Liver (tissue), 8 donors: ENCODE measurements at regions not wholly inside any gene's neighbourhood (a gene's known extent, or its start where the extent isn't known, plus 50 kb on each side); places are given as distances from the start of the nearest gene placed in this dataset.

Experiments used
- DNase-seq: peaks from one replicate; pipeline ENCODE4 v3.0.0-alpha.2; 2017; ENCODE audit warnings: low spot score
- H3K27ac ChIP-seq, 2 donors: one replicate each; pipeline ENCODE4 v1.7.0; 2013; ENCODE audit warnings: inconsistent platforms in 2 of 2, low read length in 2 of 2, control low read depth in 1 of 2, low read depth in 1 of 2, mild to moderate bottlenecking in 1 of 2
- H3K27me3 ChIP-seq, 4 donors: one replicate each; pipeline versions ENCODE4 v1.6.1 to v1.7.0; 2013; ENCODE audit warnings: low read length in 3 of 4, inconsistent platforms in 1 of 4, mild to moderate bottlenecking in 1 of 4, moderate library complexity in 1 of 4; ENCODE audit not compliant: control insufficient read depth in 4 of 4, insufficient read depth in 4 of 4
- H3K36me3 ChIP-seq, 4 donors: one replicate each; pipeline versions ENCODE4 v1.6.1 to v1.7.0; 2013; ENCODE audit warnings: low read length in 3 of 4, mild to moderate bottlenecking in 3 of 4, low read depth in 1 of 4, moderate library complexity in 1 of 4; ENCODE audit not compliant: control insufficient read depth in 4 of 4, insufficient read depth in 3 of 4
- H3K4me1 ChIP-seq, 4 donors: one replicate each; pipeline versions ENCODE4 v1.6.1 to v1.7.0; 2013; ENCODE audit warnings: low read length in 3 of 4, mild to moderate bottlenecking in 3 of 4, moderate library complexity in 1 of 4; ENCODE audit not compliant: control insufficient read depth in 4 of 4, insufficient read depth in 4 of 4
- H3K4me3 ChIP-seq, 3 donors: one replicate each; pipeline versions ENCODE4 v1.6.1 to v1.7.0; 2013; ENCODE audit warnings: low read length in 3 of 3, control low read depth in 1 of 3, low read depth in 1 of 3, mild to moderate bottlenecking in 1 of 3
- H3K9ac ChIP-seq, 2 donors: one replicate each; pipeline ENCODE4 v1.7.0; 2013; ENCODE audit warnings: low read length in 2 of 2, mild to moderate bottlenecking in 2 of 2, moderate library complexity in 2 of 2, control low read depth in 1 of 2, low read depth in 1 of 2
- H3K9me3 ChIP-seq, 4 donors: one replicate each; pipeline versions ENCODE4 v1.6.1 to v1.7.0; 2013; ENCODE audit warnings: low read length in 3 of 4; ENCODE audit not compliant: control insufficient read depth in 4 of 4
- EGR1 ChIP-seq, 2 donors: IDR thresholded peaks; 2 replicates each; pipeline ENCODE4 v1.6.1; 2016 to 2018; ENCODE audit warnings: antibody characterized with exemption in 2 of 2, low read depth in 2 of 2
- FOXA1 ChIP-seq: IDR thresholded peaks from 2 replicates; pipeline ENCODE4 v1.6.1; 2016; ENCODE audit warnings: antibody characterized with exemption
- FOXA2 ChIP-seq: IDR thresholded peaks from 2 replicates; pipeline ENCODE4 v1.6.1; 2016; ENCODE audit warnings: antibody characterized with exemption
- GABPA ChIP-seq, 2 donors: IDR thresholded peaks in 1 of 2; conservative IDR thresholded peaks in 1 of 2; 2 replicates each; pipeline ENCODE4 v1.6.1; 2016; ENCODE audit warnings: antibody characterized with exemption in 2 of 2, mild to moderate bottlenecking in 1 of 2, moderate library complexity in 1 of 2
- HNF4A ChIP-seq, 2 donors: conservative IDR thresholded peaks; 2 replicates each; pipeline ENCODE4 v1.6.1; 2016; ENCODE audit warnings: antibody characterized with exemption in 2 of 2, mild to moderate bottlenecking in 2 of 2
- JUND ChIP-seq, 2 donors: IDR thresholded peaks; 2 replicates each; pipeline ENCODE4 v1.6.1; 2016; ENCODE audit warnings: antibody characterized with exemption in 2 of 2
- NR2F2 ChIP-seq: IDR thresholded peaks from 2 replicates; pipeline ENCODE4 v1.6.1; 2016; ENCODE audit warnings: antibody characterized with exemption
- RAD21 ChIP-seq, 2 donors: IDR thresholded peaks; 2 replicates each; pipeline ENCODE4 v1.6.1; 2016; ENCODE audit warnings: antibody characterized with exemption in 2 of 2, mild to moderate bottlenecking in 2 of 2
- SP1 ChIP-seq: IDR thresholded peaks from 2 replicates; pipeline ENCODE4 v1.6.1; 2018; ENCODE audit warnings: antibody characterized with exemption, mild to moderate bottlenecking
- TAF1 ChIP-seq: conservative IDR thresholded peaks from 2 replicates; pipeline ENCODE4 v1.6.1; 2016; ENCODE audit warnings: antibody characterized with exemption, mild to moderate bottlenecking
- YY1 ChIP-seq: IDR thresholded peaks from 2 replicates; pipeline ENCODE4 v1.6.1; 2016; ENCODE audit warnings: antibody characterized with exemption, mild to moderate bottlenecking
- WGBS: extraction: QIAGEN DNeasy Blood & Tissue Kit; methylation state at CpG from one replicate; pipeline ENCODE4 v1.1.7; 2013; 5-methylcytosine and 5-hydroxymethylcytosine counted together
- TF ChIP-seq, protein P1 (sequence below): IDR thresholded peaks from 2 replicates; pipeline ENCODE4 v1.6.1; 2016; ENCODE audit warnings: antibody characterized with exemption
- TF ChIP-seq, protein P2 (sequence below): IDR thresholded peaks from 2 replicates; pipeline ENCODE4 v1.6.1; 2016; ENCODE audit warnings: antibody characterized with exemption, mild to moderate bottlenecking
- TF ChIP-seq, protein P3 (sequence below): IDR thresholded peaks from 2 replicates; pipeline ENCODE4 v1.6.1; 2016; ENCODE audit warnings: antibody characterized with exemption
- TF ChIP-seq, protein P4 (sequence below): IDR thresholded peaks from 2 replicates; pipeline ENCODE4 v1.6.1; 2016; ENCODE audit warnings: antibody characterized with exemption
- TF ChIP-seq, protein P5 (sequence below): fragments of 150-350 bp; IDR thresholded peaks from 2 replicates; pipeline ENCODE4 v1.5.1; 2017; ENCODE audit warnings: improper control_type of control experiment, low read depth, low read length; ENCODE audit not compliant: missing input control
- donor health status: healthy.
- donor health status: healthy.
- donor health status: healthy.
- donor health status: healthy.
- donor health status: healthy.

DNA sequence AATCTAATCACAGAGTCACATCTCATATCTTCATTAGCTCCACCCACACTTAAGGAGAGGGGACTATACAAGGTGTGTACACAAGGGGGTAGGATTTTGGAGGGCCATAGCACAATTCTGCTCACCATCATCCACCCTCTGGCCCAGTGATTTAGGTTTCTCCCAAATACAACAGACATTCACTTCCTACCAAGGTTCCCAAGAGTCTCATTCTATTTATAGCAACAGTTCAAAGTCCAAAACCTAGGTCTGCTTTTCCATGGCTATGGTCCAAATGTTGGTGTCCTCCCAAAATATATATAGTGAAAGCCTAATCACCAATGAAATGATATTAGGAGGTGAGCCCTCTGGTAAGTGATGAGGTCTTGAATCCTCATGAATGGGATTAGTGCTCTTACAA lies 353.2 kb upstream of the PLD5 start:
- no peak overlapping the region for H3K9ac ChIP-seq
- no peak for DNase-seq
- no peak overlapping the region for H3K4me3 ChIP-seq
- TF ChIP-seq TAF1 = no peak
- peak; percentile 38 to 73 for TF ChIP-seq HNF4A (conservative IDR thresholded peaks at IDR 0.05)
- peaks cover 0 to 4% (median 2%) of the 10 kb centered on the region in 4 donors for H3K4me1 ChIP-seq
- no peaks in the 10 kb centered on the region for H3K9me3 ChIP-seq
- H3K36me3 ChIP-seq = no peaks in the 10 kb centered on the region
- no peaks in the 10 kb centered on the region for H3K27me3 ChIP-seq
- H3K27ac ChIP-seq = no peak overlapping the region

DNA sequence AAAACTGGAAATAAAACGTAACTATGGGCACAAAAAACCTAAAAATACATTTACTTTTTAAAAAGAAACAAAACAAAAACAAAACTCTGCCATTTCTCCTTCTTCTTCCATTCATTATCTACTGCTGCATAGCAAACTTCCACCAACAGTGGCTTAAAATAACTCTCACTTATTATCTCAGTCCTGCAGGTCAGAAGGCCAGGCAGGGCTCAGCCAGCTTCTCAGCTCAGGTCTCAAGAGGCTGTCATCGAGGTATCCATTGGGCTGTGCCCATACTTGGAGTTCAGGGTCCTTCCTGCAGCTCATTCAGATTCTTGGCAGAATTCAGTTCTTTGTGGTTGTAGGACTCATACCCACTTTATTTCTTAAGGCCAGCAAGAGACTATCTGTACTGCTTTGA lies 352.7 kb upstream of the PLD5 start:
- Histone ChIP-seq H3K36me3 (no peaks in the 10 kb centered on the region), H3K27me3 (no peaks in the 10 kb centered on the region), H3K4me3 (no peak overlapping the region), H3K4me1 (peaks cover 0 to 4% (median 2%) of the 10 kb centered on the region in 4 donors), H3K27ac (no peak overlapping the region), H3K9me3 (no peaks in the 10 kb centered on the region), H3K9ac (no peak overlapping the region)
- TF ChIP-seq, protein P1, sequence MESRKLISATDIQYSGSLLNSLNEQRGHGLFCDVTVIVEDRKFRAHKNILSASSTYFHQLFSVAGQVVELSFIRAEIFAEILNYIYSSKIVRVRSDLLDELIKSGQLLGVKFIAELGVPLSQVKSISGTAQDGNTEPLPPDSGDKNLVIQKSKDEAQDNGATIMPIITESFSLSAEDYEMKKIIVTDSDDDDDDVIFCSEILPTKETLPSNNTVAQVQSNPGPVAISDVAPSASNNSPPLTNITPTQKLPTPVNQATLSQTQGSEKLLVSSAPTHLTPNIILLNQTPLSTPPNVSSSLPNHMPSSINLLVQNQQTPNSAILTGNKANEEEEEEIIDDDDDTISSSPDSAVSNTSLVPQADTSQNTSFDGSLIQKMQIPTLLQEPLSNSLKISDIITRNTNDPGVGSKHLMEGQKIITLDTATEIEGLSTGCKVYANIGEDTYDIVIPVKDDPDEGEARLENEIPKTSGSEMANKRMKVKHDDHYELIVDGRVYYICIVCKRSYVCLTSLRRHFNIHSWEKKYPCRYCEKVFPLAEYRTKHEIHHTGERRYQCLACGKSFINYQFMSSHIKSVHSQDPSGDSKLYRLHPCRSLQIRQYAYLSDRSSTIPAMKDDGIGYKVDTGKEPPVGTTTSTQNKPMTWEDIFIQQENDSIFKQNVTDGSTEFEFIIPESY = no peak
- TF ChIP-seq SP1 (no peak), FOXA2 (no peak), EGR1 (IDR thresholded peaks at IDR 0.05; ENCODE audit: low read depth in 2 of 2) (no peak), TAF1 (no peak), NR2F2 (no peak), GABPA (IDR thresholded peaks at IDR 0.05 in 1 of 2, conservative IDR thresholded peaks at IDR 0.05 in 1 of 2) (no peak), YY1 (no peak), HNF4A (conservative IDR thresholded peaks at IDR 0.05) (no peak)
- TF ChIP-seq, protein P2, sequence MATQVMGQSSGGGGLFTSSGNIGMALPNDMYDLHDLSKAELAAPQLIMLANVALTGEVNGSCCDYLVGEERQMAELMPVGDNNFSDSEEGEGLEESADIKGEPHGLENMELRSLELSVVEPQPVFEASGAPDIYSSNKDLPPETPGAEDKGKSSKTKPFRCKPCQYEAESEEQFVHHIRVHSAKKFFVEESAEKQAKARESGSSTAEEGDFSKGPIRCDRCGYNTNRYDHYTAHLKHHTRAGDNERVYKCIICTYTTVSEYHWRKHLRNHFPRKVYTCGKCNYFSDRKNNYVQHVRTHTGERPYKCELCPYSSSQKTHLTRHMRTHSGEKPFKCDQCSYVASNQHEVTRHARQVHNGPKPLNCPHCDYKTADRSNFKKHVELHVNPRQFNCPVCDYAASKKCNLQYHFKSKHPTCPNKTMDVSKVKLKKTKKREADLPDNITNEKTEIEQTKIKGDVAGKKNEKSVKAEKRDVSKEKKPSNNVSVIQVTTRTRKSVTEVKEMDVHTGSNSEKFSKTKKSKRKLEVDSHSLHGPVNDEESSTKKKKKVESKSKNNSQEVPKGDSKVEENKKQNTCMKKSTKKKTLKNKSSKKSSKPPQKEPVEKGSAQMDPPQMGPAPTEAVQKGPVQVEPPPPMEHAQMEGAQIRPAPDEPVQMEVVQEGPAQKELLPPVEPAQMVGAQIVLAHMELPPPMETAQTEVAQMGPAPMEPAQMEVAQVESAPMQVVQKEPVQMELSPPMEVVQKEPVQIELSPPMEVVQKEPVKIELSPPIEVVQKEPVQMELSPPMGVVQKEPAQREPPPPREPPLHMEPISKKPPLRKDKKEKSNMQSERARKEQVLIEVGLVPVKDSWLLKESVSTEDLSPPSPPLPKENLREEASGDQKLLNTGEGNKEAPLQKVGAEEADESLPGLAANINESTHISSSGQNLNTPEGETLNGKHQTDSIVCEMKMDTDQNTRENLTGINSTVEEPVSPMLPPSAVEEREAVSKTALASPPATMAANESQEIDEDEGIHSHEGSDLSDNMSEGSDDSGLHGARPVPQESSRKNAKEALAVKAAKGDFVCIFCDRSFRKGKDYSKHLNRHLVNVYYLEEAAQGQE = no peak
- TF ChIP-seq, protein P3, sequence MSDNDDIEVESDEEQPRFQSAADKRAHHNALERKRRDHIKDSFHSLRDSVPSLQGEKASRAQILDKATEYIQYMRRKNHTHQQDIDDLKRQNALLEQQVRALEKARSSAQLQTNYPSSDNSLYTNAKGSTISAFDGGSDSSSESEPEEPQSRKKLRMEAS = no peak
- 32% methylated on average over 2 of the region's 2 CpGs for WGBS
- DNase-seq = no peak

DNA sequence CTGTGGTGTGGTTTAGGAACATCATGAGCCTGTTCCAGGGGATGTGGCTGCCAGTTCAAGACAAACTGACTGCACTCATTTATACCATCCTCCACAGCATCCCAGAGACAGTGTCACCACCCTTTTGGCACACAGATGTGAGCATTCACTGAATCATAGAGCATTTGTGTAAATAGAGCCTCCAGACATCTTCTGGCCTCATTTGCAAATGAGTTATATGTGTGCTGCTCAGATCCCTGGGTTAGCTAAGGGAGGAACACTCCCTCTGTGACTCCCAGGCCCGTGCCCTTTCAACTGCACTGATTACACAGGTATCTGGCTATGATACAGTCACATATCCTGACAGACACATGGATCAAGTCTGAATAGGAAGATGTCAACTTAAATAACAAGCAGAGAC lies 351.5 kb upstream of the PLD5 start:
- Histone ChIP-seq H3K4me3 (no peak overlapping the region), H3K27me3 (no peaks in the 10 kb centered on the region), H3K36me3 (no peaks in the 10 kb centered on the region), H3K4me1 (peaks cover 0 to 4% (median 2%) of the 10 kb centered on the region in 4 donors), H3K9ac (no peak overlapping the region), H3K27ac (no peak overlapping the region), H3K9me3 (no peaks in the 10 kb centered on the region)
- WGBS = 66% methylated on average over 1 of the region's 1 CpG
- DNase-seq = no peak
- TF ChIP-seq, protein P4, sequence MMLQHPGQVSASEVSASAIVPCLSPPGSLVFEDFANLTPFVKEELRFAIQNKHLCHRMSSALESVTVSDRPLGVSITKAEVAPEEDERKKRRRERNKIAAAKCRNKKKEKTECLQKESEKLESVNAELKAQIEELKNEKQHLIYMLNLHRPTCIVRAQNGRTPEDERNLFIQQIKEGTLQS = no peak
- TF ChIP-seq SP1 = no peak
- no peak for TF ChIP-seq YY1
- TF ChIP-seq, protein P3 = no peak
- TF ChIP-seq, protein P5, sequence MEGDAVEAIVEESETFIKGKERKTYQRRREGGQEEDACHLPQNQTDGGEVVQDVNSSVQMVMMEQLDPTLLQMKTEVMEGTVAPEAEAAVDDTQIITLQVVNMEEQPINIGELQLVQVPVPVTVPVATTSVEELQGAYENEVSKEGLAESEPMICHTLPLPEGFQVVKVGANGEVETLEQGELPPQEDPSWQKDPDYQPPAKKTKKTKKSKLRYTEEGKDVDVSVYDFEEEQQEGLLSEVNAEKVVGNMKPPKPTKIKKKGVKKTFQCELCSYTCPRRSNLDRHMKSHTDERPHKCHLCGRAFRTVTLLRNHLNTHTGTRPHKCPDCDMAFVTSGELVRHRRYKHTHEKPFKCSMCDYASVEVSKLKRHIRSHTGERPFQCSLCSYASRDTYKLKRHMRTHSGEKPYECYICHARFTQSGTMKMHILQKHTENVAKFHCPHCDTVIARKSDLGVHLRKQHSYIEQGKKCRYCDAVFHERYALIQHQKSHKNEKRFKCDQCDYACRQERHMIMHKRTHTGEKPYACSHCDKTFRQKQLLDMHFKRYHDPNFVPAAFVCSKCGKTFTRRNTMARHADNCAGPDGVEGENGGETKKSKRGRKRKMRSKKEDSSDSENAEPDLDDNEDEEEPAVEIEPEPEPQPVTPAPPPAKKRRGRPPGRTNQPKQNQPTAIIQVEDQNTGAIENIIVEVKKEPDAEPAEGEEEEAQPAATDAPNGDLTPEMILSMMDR = no peak
- TF ChIP-seq, protein P2 = no peak
- no peak for TF ChIP-seq RAD21 (IDR thresholded peaks at IDR 0.05)
- no peak for TF ChIP-seq FOXA1
- no peak for TF ChIP-seq GABPA (IDR thresholded peaks at IDR 0.05 in 1 of 2, conservative IDR thresholded peaks at IDR 0.05 in 1 of 2)
- no peak for TF ChIP-seq JUND (IDR thresholded peaks at IDR 0.05)
- no peak for TF ChIP-seq NR2F2
- TF ChIP-seq HNF4A (conservative IDR thresholded peaks at IDR 0.05) = no peak
